GM21529 (cell line): ENCODE measurements at regions not wholly inside any gene's neighbourhood (a gene's known extent, or its start where the extent isn't known, plus 50 kb on each side); places are given as distances from the start of the nearest gene placed in this dataset.

Experiments
- ATAC-seq: cut with Tn5 transposase; IDR thresholded peaks from one replicate; pipeline ENCODE4 v1.9.1; 2021; ENCODE audit not compliant: unreplicated experiment

DNA sequence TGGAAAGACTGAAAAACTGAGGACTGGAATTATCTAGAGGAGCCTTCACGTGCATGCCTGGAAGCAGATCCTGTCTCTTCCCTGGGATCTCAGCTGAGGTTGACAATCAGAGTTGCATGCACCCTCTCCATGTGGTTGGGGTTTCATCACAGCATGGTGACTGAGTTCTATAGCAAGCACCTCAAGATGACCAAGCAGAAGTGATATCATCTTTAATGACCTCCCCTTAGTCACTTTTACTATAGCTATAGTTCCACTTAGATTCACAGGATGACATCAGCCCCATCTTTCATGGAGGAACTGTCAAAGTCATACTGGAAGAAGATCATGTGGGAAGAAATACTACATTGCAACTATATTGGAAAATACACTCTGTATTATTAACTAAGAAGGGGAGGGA, 105.8 kb upstream of the ATXN7L3B start:
- ATAC-seq: no peak

DNA sequence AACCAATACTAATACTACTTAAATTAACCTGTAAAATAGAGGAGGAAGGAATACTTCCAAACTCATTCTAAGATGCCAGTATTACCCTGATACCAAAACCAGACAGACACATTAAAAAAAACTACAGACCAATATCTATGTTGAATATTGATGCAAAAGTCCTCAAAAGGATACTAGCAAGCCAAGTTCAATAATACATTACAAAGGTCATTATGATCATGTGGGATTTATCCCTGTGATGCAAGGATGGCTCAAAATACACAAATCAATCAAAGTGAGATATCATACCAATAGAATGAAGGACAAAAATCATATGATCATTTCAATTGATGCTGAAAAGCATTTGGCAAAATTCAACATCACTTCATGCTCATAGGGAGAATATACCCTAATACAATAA, 97.2 kb upstream of the ATXN7L3B start:
- no peak for ATAC-seq

DNA sequence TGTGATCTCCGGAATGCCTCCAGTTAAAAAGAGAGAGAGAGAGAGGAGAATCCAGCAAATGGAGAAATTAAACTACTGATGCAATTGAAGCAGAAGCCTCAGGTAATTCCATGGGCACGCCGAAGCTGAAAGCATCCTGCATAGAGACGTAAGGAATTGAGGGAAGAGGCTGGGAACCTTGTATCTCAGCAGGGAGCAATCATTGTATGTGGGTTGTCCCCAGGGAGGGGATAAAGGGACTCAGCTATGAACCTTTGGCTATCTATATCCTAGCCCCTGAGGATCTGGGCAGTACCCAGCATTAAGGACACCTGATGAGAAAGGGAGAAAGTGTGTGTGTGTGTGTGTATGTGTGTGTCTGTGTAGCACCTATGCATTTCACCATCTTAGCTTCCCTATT, 95.8 kb upstream of the ATXN7L3B start:
- ATAC-seq: no peak

DNA sequence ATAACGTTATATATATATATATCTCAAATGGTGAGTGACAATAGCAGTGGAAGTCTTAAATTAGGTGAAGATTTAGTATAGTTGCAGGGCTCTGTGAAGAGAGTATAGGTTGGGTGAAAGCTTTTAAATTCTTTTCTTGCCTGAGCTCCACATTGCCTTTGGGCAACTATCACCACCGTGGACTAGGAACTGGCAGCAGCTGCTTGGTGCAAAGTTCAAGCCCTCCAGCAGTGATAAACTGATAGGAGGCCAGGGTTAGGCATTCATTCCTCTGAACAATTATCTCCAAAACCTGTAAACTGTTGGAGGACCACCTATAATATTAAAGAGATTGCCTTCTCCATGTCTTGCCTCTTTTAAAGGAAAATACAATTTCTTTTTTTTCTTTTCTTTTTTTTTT, 91.2 kb upstream of the ATXN7L3B start:
- no peak for ATAC-seq

DNA sequence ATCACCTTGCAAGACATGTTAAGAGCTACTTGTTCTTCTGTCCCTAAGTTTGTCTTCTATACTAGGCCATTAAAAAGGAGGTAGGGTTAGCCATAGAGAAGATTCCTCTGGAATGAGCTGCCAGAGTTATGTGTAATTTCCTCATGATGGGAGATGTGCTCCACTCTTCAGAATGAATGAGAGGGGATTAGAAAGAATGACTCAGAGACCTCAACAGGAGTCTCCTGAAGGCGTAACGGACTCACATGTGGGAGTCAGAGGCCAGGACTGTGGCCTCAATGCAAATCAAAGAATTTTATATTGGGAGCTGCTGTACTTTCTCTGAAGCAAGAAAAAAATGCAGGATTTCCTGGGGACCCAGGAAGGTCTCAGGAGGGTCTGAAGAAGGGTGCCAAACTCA, 87.8 kb upstream of the ATXN7L3B start:
- ATAC-seq: no peak

DNA sequence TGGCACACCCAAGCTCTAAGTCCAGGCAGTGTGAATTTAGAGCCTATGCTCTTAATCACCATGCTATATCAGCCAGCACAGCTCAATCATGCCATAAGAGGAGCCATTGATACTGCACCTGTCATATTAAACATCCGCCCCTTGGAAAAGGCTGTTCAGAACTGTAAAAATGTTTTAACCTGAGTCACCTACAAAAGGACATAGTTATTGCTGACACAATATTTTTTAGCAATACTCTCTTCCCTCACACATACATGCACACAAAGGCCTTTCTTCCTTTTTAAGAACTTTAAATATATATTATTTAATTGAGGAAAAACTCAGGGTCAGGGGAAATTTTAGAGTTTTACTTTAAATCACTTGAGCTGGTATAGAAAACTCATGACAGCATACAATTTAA, 83.5 kb upstream of the ATXN7L3B start:
- no peak for ATAC-seq

DNA sequence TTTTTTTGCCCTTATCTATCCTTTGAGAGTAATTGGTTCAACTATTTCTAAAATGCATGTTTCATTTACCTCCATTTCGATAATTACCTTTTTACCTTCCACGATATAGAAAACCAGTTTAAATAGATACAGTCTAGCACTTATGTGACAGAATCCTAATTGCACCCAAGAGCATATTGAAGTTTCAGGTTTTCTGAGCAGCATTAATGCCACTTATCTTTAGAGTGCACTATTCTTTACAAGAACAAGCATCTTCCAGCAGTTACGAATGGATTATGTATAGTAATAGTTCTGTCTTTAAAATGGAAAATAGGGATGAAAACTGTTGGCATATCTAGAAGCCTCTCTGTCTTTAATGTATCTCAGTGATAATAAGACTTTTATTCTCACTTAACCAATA, 82.2 kb upstream of the ATXN7L3B start:
- no peak for ATAC-seq

DNA sequence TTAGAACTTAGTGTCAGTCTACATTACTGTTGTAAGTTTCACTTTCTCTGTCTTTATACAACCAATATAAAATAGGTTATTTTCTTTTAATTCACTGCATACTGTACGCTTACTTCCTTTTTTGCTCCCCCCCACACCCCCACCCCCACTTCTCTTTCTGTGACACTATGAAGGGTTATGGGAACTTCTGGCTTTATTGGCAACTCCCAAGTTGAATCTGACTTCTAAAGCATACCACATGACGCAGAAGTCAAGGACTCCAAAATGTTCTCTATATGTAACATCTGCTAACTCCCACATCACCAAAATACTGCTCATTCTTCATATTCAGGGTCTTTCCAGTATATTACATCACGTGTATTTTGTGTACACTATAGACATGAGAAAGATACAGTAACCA, 81.2 kb upstream of the ATXN7L3B start:
- ATAC-seq: no peak

DNA sequence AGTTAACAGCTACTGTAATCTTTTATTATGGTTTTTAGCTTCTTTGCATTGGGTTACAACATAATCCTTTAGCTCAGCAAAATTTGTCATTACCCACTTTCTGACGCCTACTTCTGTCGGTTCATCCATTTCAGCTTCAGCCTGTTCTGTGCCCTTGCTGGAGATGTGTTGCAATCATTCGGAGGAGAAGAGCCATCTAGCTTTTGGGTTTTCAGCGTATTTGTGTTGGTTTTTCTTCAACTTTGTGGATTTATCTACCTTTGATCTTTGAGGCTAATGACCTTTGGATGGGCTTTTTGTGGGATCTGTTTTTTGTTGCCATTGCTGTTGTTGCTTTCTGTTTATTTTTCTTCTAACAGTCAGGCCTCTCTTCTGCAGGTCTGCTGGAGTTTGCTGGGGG, 69.2 kb upstream of the ATXN7L3B start:
- no peak for ATAC-seq

DNA sequence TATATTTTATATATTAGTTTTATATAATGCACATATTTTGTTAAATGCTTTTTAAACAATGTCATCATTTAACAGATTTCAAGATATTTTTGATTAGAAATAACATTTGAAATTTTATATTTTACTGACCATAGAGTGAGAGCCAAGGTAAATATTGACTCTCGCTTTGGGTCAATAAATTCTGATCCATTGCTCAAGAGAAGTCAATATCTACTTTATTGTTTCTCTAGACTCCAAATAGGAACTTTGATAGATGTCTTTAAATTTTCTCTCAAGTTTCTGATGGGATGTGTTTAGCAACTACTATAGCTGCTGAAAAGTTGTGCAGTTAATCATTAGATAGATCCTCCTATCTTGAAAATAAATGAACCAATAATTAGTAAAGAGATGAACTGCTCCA, 61.4 kb upstream of the ATXN7L3B start:
- no peak for ATAC-seq

DNA sequence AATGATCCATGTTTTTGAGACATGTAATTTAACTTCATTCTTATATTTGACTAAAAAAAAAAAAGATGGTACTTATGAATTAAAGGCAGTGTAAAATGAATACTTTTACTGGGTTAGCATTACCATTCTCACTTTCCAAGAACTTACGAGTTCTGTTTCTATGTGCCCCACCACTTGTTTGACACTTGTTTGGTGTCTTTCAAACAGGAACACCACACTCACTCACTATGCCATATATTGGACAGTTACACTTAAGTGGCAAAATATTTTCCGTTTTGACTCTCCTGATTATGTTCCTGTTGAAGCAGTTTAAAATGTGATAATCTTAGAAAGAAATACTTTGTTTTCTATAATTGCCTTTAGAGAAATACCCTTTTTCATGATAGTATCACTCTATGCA, 56.6 kb upstream of the ATXN7L3B start:
- no peak for ATAC-seq

DNA sequence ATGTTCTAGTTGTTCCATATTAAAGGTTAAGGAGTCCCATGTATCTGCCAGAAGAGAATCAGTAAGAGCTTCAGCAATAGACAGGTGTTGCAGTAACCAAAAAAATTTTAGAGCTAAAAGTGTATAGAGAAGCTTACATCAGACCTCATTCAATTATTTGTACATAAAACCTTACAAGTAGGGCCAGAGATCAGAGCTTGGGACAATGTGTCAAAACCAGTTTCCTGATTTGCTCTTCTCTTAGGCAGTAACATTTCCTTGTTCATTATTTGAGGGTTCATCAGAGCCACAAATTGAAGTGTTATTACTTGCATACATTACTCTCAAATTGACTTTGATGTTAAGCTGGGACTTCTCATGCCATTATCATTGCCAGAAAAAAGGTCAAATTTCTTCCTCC, 55.5 kb upstream of the ATXN7L3B start:
- ATAC-seq: no peak

DNA sequence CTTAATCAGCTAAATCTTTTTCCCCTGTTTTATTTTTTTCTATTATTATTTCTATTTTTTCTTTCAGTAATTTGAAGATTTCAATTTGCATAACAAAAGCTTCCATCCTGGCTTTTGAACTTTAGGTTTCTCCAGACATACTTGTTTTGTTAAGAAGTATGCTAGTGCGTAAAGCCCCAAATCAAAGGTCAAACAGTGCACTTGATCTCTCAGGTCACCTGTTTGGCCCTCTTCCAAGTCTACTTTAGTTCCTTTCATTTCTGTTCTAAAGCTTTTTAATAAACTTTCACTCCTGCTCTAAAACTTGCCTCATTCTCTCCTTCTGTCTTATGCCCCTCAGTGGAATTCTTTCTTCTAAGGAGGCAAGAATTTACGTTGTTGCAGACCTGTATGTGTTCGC, 54.6 kb upstream of the ATXN7L3B start:
- ATAC-seq: no peak
